ENCODE measurements at regions not wholly inside any gene's neighbourhood (a gene's known extent, or its start where the extent isn't known, plus 50 kb on each side); places are given as distances from the start of the nearest gene placed in this dataset.

DNA sequence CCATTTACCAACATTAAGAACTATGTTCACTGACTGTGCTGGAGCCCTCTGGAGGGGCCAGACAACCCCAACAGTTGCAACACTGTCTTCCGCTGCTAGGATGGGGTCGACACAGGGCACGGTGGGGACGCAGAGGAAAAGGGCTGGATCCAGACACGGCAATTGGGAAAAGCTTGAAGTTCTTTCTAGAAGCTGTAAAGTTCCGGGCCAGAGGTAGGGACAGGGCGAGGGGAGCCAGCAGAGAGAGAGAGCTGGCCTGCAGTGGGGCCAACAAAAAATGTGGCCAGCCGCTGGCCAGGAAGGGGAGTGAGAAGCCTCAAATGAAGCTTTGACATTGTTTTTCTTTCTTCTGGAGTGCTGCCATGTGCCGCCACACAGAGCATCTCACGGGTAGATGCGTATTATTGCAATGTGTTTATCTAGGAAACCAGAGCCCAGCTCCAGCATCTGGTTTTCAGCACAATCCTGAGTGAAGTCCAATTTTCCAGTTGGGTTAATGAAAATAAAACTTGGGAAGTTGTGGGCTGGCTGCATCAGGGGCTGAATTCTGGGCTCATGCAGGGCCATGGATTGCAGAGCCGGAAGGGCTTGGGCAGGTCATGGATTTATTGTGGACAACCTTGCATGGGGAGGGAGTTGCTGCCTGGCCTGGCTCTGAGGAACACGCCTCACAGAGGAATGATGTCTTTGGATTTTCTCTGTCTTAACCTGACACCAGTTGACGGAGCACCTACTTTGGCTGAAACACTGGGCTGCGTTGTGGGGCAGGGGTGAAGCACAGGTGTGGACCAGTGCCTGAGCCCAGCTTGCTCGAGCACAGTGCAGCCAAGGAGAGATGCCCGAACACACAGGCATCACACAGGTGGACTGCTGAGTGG is 67.6 kb upstream of the AMPD3 start:
- DNase-seq (ENCODE audit: low read depth), result no peak

DNA sequence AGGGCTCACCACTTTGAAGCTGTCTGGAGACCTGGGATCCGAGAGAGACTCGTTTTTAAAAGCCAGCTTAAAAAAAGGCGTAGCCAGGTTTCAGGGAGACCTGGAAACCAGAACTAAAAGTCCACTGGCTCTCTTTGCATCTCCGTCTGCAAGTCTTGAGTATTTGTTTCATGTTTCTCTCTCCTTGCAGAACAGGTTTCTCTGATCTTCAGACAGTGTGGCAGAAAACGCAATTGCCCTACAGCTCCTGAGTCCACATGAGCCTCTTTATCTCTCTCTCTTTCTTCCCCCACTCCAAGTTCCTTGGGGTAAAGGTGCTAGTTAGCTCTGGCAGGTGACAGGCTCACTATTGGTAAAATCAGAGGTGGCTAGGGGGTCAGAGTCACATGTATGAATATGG is 67.0 kb upstream of the AMPD3 start:
- no peak for DNase-seq (ENCODE audit: low read depth)

DNA sequence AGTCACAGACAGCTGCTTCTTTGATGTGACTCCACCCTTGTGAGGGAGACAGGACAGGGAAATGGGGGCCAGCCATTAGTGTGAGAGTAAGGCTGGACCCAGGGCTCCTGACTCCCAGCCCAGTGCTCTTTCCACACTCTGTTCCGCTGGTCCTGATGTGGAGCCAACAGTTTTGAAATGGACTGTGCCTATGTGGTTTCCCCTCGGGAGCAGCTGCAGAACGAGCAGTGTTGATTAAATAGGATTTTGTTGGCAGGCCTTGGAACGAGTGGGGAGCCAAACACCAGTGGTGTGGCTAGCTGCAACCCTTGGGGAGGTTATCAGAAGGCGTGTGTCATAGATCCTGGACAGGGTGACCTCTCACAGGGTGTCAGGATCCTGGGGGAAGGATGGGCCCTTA is 66.5 kb upstream of the AMPD3 start:
- DNase-seq (ENCODE audit: low read depth), result no peak

DNA sequence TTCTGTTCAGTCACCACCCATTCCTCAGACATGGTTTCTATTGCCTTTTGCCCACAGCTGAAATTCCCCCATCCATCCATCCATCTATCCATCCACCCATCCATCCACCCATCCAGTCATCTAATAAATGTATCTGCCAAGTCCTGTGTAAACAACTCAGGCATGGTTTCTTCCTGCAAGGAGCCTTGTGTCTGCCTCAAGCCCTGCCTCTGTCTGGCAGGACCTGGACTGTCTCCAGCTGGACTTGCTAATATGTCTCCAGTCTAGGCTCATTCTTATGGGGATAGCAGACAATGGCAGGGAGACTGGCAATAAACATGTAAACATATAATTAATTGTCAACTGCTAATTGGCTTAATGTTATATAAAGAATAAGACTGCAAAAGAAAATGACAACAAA is 64.7 kb upstream of the AMPD3 start:
- DNase-seq (ENCODE audit: low read depth), result no peak

DNA sequence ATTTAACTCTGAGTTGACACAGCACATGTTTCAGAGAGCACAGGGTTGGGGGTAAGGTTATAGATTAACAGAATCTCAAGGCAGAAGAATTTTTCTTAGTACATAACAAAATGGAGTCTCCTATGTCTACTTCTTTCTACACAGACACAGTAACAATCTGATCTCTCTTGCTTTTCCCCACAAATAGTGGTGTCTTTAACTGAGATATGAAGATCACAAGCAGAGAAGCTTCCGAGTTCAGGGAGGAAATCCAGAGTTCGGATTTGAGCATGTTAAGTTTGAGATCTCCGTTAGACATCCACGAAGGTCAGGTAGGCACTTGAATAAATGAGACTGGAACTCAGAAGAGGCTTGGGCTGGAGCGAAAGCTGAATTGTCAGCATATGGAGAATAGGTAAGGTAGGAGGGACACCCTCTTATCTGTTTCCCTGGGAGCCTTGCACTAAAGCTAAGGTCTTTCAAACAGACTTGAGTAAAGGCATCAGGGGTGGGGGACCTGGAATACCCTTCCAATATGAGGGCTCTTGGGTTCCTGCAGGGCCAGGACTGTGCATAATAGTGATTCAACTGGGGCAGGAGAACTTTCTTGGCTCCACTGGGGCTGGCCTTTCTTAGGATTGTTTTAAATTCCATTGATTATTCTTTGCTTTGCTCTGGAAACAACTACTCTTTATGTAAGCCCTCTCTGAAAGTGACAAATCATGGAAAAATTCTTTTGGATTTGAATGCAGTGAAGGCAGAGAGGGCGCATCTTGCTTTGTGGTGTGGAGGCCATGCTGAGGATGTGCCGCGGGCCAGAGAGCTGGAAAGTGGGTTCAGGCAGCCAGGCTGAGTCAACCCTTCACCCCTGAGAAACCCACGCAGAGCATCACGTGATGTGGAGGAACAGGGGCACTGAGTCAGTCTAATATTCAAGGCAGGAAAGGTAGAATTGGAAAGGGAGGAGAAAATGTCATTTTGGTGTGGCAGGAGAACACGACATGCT is 62.7 kb upstream of the AMPD3 start:
- no peak for DNase-seq (ENCODE audit: low read depth)

DNA sequence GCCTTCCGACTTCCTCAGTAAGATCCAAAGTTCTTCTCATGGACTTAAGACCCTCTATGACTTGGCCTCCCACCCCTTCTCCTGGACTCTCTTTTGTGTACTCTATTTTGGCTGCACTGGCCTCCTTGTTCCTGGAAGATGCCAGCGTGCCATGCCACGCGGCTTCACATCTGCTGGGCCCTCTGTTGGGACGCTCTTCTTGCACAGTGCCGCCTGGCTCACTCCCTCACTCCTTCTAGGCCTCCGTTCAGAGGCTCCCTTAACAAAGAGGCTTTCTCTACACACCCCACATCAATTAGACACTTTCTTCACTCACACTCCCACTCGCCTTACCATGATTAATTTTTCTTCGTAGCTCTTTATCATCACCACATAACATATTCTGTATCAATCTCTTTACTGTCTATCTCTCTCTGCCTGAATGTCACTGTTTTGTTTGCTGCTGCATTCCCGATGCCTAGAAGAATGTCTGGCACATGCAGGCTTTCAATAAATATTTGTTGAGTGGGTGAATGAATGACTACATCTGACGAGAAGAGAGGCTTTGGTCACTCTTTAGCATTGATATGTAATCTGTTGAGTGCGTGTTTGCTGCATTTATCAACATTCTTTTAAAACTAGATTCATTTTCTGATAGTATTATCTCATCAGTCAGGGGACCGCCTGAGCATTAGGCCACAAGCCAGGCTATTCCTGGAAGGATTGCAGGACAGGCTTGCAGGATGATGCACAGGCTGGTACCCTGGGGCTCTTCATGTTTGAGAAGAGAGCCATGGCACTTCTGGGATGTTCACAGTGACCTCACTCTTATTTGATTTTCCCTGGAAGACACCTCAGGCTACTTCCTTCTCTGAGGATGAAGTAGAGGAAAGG is 60.6 kb upstream of the AMPD3 start:
- no peak for DNase-seq (ENCODE audit: low read depth)

DNA sequence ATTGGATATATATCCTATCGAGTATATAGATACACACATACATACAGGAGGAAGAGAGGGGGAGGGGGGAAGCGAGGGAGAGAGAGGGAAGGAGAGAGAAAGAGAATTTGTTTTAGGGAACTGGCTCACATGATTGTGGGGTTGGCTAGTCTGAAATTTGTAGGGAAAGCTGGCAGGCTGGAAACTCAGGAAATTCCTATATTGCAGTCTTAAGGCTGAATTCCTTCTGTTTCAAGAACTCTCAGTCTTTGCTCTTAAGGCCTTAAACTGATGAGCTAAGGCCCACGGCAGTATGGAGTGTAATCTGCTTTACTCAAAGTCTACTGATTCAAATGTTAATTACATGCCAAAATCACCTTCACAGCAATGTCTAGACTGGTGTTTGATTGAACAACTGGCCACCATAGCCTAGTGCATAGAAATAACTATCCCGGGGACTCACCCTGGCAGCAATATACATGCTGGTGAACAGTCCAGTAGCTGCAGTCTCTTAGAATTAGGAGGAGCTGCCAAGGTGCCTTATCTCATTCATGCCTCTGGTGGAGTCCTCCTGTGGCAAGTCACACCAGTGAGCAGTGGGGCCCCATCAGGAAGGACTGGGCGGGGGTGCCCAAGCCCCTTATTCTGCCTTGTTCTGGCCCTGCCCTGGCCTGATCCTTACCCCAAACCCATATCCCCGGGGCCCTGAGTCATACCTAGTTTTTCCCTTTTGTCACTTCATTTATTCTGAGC is 59.7 kb upstream of the AMPD3 start:
- DNase-seq (ENCODE audit: low read depth), result no peak

DNA sequence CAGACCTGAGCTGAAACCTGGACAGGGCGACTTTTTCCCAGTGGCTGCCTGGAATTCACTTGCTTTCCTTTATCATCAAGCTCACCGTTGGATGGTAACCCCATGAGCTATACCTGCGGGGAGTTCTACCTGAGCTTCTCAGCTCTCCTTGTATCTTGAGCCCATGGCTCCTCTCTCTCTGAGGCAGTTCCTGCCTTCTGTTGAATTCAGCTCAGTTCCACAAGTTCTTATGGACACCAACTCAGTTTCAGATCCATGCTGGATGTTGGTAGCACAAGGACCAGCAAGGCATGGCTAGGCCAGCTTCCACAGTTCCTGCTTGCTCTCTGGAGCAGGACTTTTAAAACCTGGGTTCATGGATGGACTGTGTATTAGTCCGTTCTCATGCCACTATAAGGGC is 58.3 kb upstream of the AMPD3 start:
- no peak for DNase-seq (ENCODE audit: low read depth)

DNA sequence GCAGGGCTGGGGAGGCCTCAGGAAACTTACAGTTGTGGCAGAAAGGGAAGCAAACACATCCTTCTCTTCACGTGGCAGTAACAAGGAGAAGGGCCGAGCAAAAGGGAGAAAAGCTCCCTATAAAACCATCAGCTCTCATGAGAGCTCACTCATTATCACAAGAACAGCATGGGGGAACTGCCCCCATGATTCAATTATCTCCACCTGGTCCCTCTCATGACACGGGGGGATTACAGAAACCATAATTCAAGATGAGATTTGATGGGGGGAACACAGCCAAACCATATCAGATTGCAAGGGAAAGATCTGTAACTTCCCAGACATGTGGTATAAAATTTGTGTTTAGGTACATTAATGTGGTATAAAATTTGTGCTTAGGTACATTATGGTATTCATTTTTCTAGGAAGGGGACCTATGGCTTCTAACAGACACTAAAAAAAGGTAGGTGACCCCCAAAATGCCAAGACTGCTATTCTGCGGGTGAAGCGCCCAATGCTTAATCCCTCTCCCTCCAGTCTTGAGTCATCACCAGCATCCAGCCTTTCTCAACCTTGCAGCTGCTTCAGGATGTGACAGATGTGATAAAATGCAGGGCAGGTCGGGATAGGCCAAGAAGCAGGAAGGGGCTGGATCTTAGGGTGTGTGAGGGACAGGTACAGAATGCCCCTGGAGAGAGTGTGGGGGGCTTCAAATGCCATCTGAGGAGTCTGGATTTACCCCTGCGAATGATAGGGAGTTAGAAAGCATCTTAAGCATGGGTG is 57.7 kb upstream of the AMPD3 start:
- no peak for DNase-seq (ENCODE audit: low read depth)

DNA sequence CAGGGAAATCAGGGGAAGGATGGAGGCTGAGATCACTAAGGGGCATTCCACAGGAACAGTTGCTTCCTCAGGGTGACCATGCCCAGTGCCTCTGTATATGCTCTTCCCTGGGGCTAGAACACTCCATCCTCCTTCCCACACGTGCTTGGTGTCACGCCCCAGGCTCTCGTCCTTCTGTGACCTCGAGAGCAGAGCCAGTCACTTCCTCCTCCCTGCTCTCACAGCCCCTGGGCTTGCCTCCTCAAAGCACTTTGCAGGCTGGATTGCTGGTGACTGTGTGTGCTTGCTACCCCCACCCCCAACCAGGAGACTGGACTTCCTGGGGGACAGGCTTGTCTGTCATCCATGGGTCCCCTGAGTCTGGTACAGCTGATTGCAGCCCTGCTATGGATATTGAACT is 56.5 kb upstream of the AMPD3 start:
- DNase-seq (ENCODE audit: low read depth), result no peak

DNA sequence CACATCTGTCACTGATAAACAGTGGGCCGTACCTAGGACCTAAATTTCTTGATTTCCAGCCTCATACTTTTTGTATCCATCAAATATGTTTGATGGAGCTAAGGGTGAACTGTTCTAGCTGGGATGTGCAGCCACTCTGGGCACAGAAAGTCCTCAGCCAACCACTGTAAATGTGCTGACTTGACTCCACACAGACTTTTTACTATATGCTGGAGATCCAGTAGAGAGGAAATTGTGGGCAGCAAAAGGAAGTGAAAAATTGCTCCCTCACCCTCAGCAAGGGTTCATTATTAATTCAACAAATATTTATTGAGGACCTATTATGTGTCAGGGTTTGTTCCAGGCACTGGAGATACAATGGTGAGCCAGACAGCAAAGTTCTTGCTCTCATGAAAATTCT is 54.2 kb upstream of the AMPD3 start:
- DNase-seq (ENCODE audit: low read depth), result no peak

DNA sequence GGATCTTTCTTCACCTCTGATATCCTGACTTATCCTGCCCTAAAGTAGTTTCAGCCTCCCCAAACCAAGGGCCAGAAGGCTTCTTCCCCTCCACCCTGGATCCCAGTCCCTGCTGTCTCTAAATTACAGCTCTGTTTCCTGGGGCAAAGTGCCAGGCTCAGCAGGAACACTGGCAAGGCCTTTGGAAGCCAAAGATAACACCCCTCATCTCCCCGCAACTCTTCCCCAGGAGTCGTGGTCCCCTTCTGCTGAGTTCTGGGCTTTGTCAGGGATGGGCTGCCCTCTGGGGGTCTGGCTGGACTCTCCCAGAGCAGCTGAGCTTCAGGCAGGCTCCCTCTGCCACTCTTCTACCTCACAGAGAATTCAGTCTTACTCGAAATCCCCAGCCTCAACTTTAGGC is 53.8 kb upstream of the AMPD3 start:
- DNase-seq (ENCODE audit: low read depth), result no peak

DNA sequence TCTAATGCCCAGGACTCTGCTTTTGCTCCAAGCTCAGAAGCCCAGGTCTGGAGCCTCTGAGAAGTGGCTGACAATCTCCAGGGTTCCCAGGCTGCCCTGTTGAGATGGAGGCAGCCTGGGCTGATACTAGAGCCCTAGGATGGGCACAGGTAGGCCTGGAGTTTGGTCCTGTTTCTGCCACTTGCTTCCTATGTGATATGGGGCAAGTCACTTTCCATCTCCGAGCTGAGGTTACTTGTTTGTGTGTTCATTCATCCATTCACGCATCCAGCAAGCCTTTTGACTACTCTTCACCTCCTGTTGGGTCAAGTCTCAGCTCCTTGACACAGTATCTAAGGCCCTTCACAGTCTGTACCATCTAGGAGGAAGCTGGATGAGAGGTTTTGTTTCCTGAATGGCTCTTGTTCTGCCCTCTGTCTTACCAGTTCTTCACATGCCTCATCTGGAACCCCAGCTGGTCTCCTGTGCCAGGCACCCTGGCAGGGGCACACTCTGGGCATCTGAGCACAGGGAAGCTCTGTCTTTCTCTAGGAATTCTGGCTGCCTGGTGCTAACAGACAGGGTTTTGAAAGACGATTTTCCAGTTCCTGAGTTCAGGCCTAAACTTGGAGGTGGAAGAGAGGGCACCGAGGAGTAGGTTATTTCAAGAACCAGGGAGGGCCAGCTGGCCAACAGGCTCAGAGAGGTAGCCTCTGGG is 53.2 kb upstream of the AMPD3 start:
- no peak for DNase-seq (ENCODE audit: low read depth)
